PFSK-1 (cell line): ENCODE measurements at regions not wholly inside any gene's neighbourhood (a gene's known extent, or its start where the extent isn't known, plus 50 kb on each side); places are given as distances from the start of the nearest gene placed in this dataset.

Source experiments
- FOXP2 ChIP-seq: optimal IDR thresholded peaks from 2 replicates; pipeline ENCODE3; 2011; ENCODE audit warnings: borderline replicate concordance, control low read depth, inconsistent platforms; ENCODE audit not compliant: insufficient read depth; ENCODE audit errors: extremely low read length, extremely low read depth
- POLR2AphosphoS5 ChIP-seq: IDR thresholded peaks from 2 replicates; pipeline ENCODE4 v1.6.1; 2012; ENCODE audit warnings: low read depth, mild to moderate bottlenecking, control low read depth, low read length, moderate library complexity
- REST ChIP-seq, 2 experiments: IDR thresholded peaks; 2 replicates each; pipeline versions ENCODE4 v1.6.1 to v1.8.0; 2011 to 2012; ENCODE audit warnings: low read depth in 2 of 2, low read length in 2 of 2, control low read depth in 1 of 2, inconsistent platforms in 1 of 2, mild to moderate bottlenecking in 1 of 2, moderate library complexity in 1 of 2; ENCODE audit not compliant: insufficient read depth in 1 of 2
- SIN3A ChIP-seq: IDR thresholded peaks from 2 replicates; pipeline ENCODE4 v1.6.1; 2012; ENCODE audit warnings: mild to moderate bottlenecking, low read length, moderate library complexity, borderline replicate concordance; ENCODE audit not compliant: insufficient read depth
- TAF1 ChIP-seq: IDR thresholded peaks from 2 replicates; pipeline ENCODE4 v1.6.1; 2012; ENCODE audit warnings: low read length, control low read depth, borderline replicate concordance; ENCODE audit not compliant: insufficient read depth

- TF ChIP-seq SIN3A (no peak), REST (IDR thresholded peaks at IDR 0.05; ENCODE audit: insufficient read depth in 1 of 2, low read depth in 2 of 2, low read length in 2 of 2) (no peak), POLR2AphosphoS5 (no peak), TAF1 (no peak), FOXP2 (no peak)
These were observed 227.9 kb upstream of the PITX2 start for GRCh38 chr4:110850461-110851442.

- TF ChIP-seq POLR2AphosphoS5 = no peak
- TF ChIP-seq SIN3A = no peak
- no peak for TF ChIP-seq TAF1
- no peak for TF ChIP-seq REST (IDR thresholded peaks at IDR 0.05; ENCODE audit: insufficient read depth in 1 of 2, low read depth in 2 of 2, low read length in 2 of 2)
- no peak for TF ChIP-seq FOXP2
These were observed 229.1 kb upstream of the PITX2 start for GRCh38 chr4:110851989-110852388.

- no peak for TF ChIP-seq REST (IDR thresholded peaks at IDR 0.05; ENCODE audit: insufficient read depth in 1 of 2, low read depth in 2 of 2, low read length in 2 of 2)
- TF ChIP-seq POLR2AphosphoS5 = no peak
- TF ChIP-seq TAF1 = no peak
- TF ChIP-seq FOXP2 = no peak
- TF ChIP-seq SIN3A = no peak
These were observed 229.9 kb upstream of the PITX2 start for GRCh38 chr4:110852793-110853192.

- TF ChIP-seq SIN3A (no peak), POLR2AphosphoS5 (no peak), REST (IDR thresholded peaks at IDR 0.05; ENCODE audit: insufficient read depth in 1 of 2, low read depth in 2 of 2, low read length in 2 of 2) (no peak), TAF1 (no peak), FOXP2 (no peak)
These were observed 230.4 kb upstream of the PITX2 start for GRCh38 chr4:110853242-110853641.

GRCh38 chr4:110854021-110854678 lies 231.3 kb upstream of the PITX2 start:
- no peak for TF ChIP-seq FOXP2
- TF ChIP-seq POLR2AphosphoS5 = no peak
- TF ChIP-seq TAF1 = no peak
- no peak for TF ChIP-seq SIN3A
- TF ChIP-seq REST (IDR thresholded peaks at IDR 0.05; ENCODE audit: insufficient read depth in 1 of 2, low read depth in 2 of 2, low read length in 2 of 2) = no peak
